GM19324 (cell line): ENCODE measurements at regions not wholly inside any gene's neighbourhood (a gene's known extent, or its start where the extent isn't known, plus 50 kb on each side); places are given as distances from the start of the nearest gene placed in this dataset.
"Not testable (repeated sequence)": the region's sequence is repeated elsewhere in the genome, so short reads cannot be mapped to it uniquely, and the experiment has no call there.

Experiments used
- ATAC-seq: cut with Tn5 transposase; IDR thresholded peaks from one replicate; pipeline ENCODE4 v1.9.1; 2021; ENCODE audit warnings: mild to moderate bottlenecking, moderate library complexity; ENCODE audit not compliant: unreplicated experiment, low FRiP score

- not testable (repeated sequence) for ATAC-seq
Measured at GRCh38 chr4:154907345-154908045, 126.4 kb downstream of the RBM46 start.

- ATAC-seq = no peak
Measured at GRCh38 chr4:154908168-154908567, 127.1 kb downstream of the RBM46 start.

GRCh38 chr4:154911097-154911496, 130.0 kb downstream of the RBM46 start:
- ATAC-seq = no peak

GRCh38 chr4:154911608-154912098, 130.6 kb downstream of the RBM46 start:
- ATAC-seq = no peak

GRCh38 chr4:154916068-154916467, 135.0 kb downstream of the RBM46 start:
- ATAC-seq = no peak

GRCh38 chr4:154927126-154927680, 146.1 kb downstream of the RBM46 start:
- no peak for ATAC-seq

GRCh38 chr4:154928640-154929257, 147.7 kb downstream of the RBM46 start:
- ATAC-seq = no peak

GRCh38 chr4:154936873-154937272, 155.8 kb downstream of the RBM46 start:
- ATAC-seq = no peak

GRCh38 chr4:154939851-154940250, 158.8 kb downstream of the RBM46 start:
- no peak for ATAC-seq

- no peak for ATAC-seq
Measured at GRCh38 chr4:154942176-154942575, 161.1 kb downstream of the RBM46 start.

GRCh38 chr4:154944996-154945395, 163.9 kb downstream of the RBM46 start:
- no peak for ATAC-seq

- no peak for ATAC-seq
Measured at GRCh38 chr4:154946113-154946512, 165.0 kb downstream of the RBM46 start.

- ATAC-seq = no peak
Measured at GRCh38 chr4:154953691-154954090, 172.6 kb downstream of the RBM46 start.

- ATAC-seq = no peak
Measured at GRCh38 chr4:154954117-154954516, 173.0 kb downstream of the RBM46 start.

GRCh38 chr4:154958121-154958520, 177.0 kb downstream of the RBM46 start:
- no peak for ATAC-seq

- no peak for ATAC-seq
Measured at GRCh38 chr4:154958621-154959358, 177.7 kb downstream of the RBM46 start.

GRCh38 chr4:154959756-154960155, 178.7 kb downstream of the RBM46 start:
- ATAC-seq = no peak

GRCh38 chr4:154960476-154960875, 179.4 kb downstream of the RBM46 start:
- no peak for ATAC-seq

- peak; percentile 85 for ATAC-seq
Measured at GRCh38 chr4:154961263-154961662, 180.2 kb downstream of the RBM46 start.

GRCh38 chr4:154973244-154974035, 192.4 kb downstream of the RBM46 start:
- no peak for ATAC-seq
